ENCODE measurements at regions not wholly inside any gene's neighbourhood (a gene's known extent, or its start where the extent isn't known, plus 50 kb on each side); places are given as distances from the start of the nearest gene placed in this dataset.
A peak's percentile ranks its signal among the peaks of the same experiment; 100 is the strongest.

DNA sequence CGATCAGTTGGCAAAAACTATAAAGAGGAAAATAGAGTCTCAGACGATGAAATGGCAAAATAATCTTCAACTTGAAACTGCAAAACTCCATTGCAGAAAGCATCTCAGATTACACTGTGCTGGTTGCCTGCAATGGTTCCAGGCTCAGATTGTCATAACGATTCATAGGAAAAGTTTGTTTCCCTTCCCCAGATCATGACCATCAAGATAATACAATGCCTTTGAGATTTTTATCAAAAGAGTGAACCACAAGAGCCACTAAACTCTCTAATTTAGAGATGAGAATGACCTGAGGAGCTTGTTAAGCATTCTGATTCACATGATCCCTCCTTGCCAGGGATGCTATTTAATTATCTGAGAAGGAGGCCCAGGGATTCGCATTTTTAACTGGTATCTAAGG is 52.6 kb upstream of the ITGA1 start:
- Histone ChIP-seq H3K4me1 (ENCODE audit: control insufficient read depth in 1 of 2, insufficient read depth in 2 of 2, low read depth in 1 of 2, low read length in 1 of 2) (peaks cover 0 to 18% of the 10 kb centered on the region in 2 experiments; a peak in 1 of 4 replicates), H3F3A (replicated peaks; ENCODE audit: insufficient read depth) (peaks cover 5% of the 10 kb centered on the region), H3K9me2 (no peaks in the 10 kb centered on the region), H3K79me2 (ENCODE audit: insufficient read depth) (no peaks in the 10 kb centered on the region), H3K27ac (ENCODE audit: low read depth in 2 of 2, low read length in 1 of 2) (peak overlapping the region; percentile 29 to 89; a peak in 3 of 4 replicates), H3K27me3 (ENCODE audit: insufficient read depth) (no peaks in the 10 kb centered on the region), H4K20me1 (ENCODE audit: insufficient read depth) (no peaks in the 10 kb centered on the region), H3K9me3 (no peaks in the 10 kb centered on the region), H3K36me3 (replicated peaks in 1 of 2; ENCODE audit: control insufficient read depth in 1 of 2, insufficient read depth in 2 of 2, low read length in 1 of 2) (no peaks in the 10 kb centered on the region), H3K9ac (no peak overlapping the region), H3K4me3 (ENCODE audit: low read depth in 2 of 2, low read length in 1 of 2) (no peak overlapping the region), H2AFZ (ENCODE audit: low read depth) (no peak overlapping the region), H3K4me2 (no peak overlapping the region)
- no peak for DNase-seq
- 45% methylated on average over 4 of the region's 4 CpGs for WGBS (ENCODE audit: low lambda C conversion rate)
- POLR2A ChIA-PET: no interaction called here
- CTCF ChIA-PET: interaction anchor here (0.9 to 1.0 kb wide), 2 partner anchors 81 to 180 kb away, joined by 3 read pairs; no protein-coding TSS in a partner anchor
- no peak for TF ChIP-seq NRF1 (IDR thresholded peaks at IDR 0.05; ENCODE audit: low read depth, low read length)
- no peak for TF ChIP-seq TAF1 (IDR thresholded peaks at IDR 0.05; ENCODE audit: borderline replicate concordance, low read depth, low read length)
- TF ChIP-seq TEAD4 (IDR thresholded peaks at IDR 0.05; ENCODE audit: borderline replicate concordance, insufficient read depth): 0 out of 2 replicates have a peak, but pooled peaks have one; percentile 28
- TF ChIP-seq TCF12 (IDR thresholded peaks at IDR 0.05): peak; percentile 64; the same call in 1 of the 2 replicates
- TF ChIP-seq EP300 (IDR thresholded peaks at IDR 0.05; ENCODE audit: borderline replicate concordance in 1 of 2, low read depth in 1 of 2, low read length in 1 of 2): peak; percentile 43 to 60; a peak in 3 of 4 replicates
- TF ChIP-seq, protein P1, sequence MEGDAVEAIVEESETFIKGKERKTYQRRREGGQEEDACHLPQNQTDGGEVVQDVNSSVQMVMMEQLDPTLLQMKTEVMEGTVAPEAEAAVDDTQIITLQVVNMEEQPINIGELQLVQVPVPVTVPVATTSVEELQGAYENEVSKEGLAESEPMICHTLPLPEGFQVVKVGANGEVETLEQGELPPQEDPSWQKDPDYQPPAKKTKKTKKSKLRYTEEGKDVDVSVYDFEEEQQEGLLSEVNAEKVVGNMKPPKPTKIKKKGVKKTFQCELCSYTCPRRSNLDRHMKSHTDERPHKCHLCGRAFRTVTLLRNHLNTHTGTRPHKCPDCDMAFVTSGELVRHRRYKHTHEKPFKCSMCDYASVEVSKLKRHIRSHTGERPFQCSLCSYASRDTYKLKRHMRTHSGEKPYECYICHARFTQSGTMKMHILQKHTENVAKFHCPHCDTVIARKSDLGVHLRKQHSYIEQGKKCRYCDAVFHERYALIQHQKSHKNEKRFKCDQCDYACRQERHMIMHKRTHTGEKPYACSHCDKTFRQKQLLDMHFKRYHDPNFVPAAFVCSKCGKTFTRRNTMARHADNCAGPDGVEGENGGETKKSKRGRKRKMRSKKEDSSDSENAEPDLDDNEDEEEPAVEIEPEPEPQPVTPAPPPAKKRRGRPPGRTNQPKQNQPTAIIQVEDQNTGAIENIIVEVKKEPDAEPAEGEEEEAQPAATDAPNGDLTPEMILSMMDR (IDR thresholded peaks at IDR 0.05): no peak
- TF ChIP-seq, protein P2, sequence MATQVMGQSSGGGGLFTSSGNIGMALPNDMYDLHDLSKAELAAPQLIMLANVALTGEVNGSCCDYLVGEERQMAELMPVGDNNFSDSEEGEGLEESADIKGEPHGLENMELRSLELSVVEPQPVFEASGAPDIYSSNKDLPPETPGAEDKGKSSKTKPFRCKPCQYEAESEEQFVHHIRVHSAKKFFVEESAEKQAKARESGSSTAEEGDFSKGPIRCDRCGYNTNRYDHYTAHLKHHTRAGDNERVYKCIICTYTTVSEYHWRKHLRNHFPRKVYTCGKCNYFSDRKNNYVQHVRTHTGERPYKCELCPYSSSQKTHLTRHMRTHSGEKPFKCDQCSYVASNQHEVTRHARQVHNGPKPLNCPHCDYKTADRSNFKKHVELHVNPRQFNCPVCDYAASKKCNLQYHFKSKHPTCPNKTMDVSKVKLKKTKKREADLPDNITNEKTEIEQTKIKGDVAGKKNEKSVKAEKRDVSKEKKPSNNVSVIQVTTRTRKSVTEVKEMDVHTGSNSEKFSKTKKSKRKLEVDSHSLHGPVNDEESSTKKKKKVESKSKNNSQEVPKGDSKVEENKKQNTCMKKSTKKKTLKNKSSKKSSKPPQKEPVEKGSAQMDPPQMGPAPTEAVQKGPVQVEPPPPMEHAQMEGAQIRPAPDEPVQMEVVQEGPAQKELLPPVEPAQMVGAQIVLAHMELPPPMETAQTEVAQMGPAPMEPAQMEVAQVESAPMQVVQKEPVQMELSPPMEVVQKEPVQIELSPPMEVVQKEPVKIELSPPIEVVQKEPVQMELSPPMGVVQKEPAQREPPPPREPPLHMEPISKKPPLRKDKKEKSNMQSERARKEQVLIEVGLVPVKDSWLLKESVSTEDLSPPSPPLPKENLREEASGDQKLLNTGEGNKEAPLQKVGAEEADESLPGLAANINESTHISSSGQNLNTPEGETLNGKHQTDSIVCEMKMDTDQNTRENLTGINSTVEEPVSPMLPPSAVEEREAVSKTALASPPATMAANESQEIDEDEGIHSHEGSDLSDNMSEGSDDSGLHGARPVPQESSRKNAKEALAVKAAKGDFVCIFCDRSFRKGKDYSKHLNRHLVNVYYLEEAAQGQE (IDR thresholded peaks at IDR 0.05; ENCODE audit: low read depth, low read length): no peak
- TF ChIP-seq FOXJ3 (CRISPR knock-in tag; IDR thresholded peaks at IDR 0.05): no peak
- TF ChIP-seq YY1 (IDR thresholded peaks at IDR 0.05; ENCODE audit: low read depth): no peak
- no peak for TF ChIP-seq MAX (IDR thresholded peaks at IDR 0.05; ENCODE audit: low read depth)
- no peak; the same call in 1 of the 2 replicates for TF ChIP-seq USF1 (IDR thresholded peaks at IDR 0.05; ENCODE audit: borderline replicate concordance, low read depth)
- TF ChIP-seq JUND (IDR thresholded peaks at IDR 0.05): peak; percentile 56
- TF ChIP-seq RCOR1 (IDR thresholded peaks at IDR 0.05; ENCODE audit: low read length): no peak
- TF ChIP-seq EZH2phosphoT487 (IDR thresholded peaks at IDR 0.05; ENCODE audit: borderline replicate concordance, low read depth): no peak
- TF ChIP-seq, protein P3, sequence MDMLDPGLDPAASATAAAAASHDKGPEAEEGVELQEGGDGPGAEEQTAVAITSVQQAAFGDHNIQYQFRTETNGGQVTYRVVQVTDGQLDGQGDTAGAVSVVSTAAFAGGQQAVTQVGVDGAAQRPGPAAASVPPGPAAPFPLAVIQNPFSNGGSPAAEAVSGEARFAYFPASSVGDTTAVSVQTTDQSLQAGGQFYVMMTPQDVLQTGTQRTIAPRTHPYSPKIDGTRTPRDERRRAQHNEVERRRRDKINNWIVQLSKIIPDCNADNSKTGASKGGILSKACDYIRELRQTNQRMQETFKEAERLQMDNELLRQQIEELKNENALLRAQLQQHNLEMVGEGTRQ (IDR thresholded peaks at IDR 0.05; ENCODE audit: borderline replicate concordance, low read depth, low read length): no peak
- no peak for TF ChIP-seq RFX5 (IDR thresholded peaks at IDR 0.05; ENCODE audit: low read length)
- TF ChIP-seq SMC3 (IDR thresholded peaks at IDR 0.05; ENCODE audit: low read depth, low read length): no peak
- TF ChIP-seq, protein P4, sequence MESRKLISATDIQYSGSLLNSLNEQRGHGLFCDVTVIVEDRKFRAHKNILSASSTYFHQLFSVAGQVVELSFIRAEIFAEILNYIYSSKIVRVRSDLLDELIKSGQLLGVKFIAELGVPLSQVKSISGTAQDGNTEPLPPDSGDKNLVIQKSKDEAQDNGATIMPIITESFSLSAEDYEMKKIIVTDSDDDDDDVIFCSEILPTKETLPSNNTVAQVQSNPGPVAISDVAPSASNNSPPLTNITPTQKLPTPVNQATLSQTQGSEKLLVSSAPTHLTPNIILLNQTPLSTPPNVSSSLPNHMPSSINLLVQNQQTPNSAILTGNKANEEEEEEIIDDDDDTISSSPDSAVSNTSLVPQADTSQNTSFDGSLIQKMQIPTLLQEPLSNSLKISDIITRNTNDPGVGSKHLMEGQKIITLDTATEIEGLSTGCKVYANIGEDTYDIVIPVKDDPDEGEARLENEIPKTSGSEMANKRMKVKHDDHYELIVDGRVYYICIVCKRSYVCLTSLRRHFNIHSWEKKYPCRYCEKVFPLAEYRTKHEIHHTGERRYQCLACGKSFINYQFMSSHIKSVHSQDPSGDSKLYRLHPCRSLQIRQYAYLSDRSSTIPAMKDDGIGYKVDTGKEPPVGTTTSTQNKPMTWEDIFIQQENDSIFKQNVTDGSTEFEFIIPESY (IDR thresholded peaks at IDR 0.05; ENCODE audit: borderline replicate concordance, low read depth): no peak
- no peak for TF ChIP-seq MXI1 (IDR thresholded peaks at IDR 0.05; ENCODE audit: low read depth, low read length)
- no peak for TF ChIP-seq FOSL2 (IDR thresholded peaks at IDR 0.05; ENCODE audit: borderline replicate concordance, low read depth)
- TF ChIP-seq NFIC (IDR thresholded peaks at IDR 0.05; ENCODE audit: borderline replicate concordance): no peak
- no peak for TF ChIP-seq CHD2 (IDR thresholded peaks at IDR 0.05; ENCODE audit: low read length, partially characterized antibody)
- TF ChIP-seq RAD21 (IDR thresholded peaks at IDR 0.05; ENCODE audit: low read length): no peak
- TF ChIP-seq SIN3A (IDR thresholded peaks at IDR 0.05; ENCODE audit: borderline replicate concordance, low read depth, low read length): no peak
